ENCODE measurements at regions not wholly inside any gene's neighbourhood (a gene's known extent, or its start where the extent isn't known, plus 50 kb on each side); places are given as distances from the start of the nearest gene placed in this dataset.
"Not testable (repeated sequence)": the region's sequence is repeated elsewhere in the genome, so short reads cannot be mapped to it uniquely, and the experiment has no call there.

DNA sequence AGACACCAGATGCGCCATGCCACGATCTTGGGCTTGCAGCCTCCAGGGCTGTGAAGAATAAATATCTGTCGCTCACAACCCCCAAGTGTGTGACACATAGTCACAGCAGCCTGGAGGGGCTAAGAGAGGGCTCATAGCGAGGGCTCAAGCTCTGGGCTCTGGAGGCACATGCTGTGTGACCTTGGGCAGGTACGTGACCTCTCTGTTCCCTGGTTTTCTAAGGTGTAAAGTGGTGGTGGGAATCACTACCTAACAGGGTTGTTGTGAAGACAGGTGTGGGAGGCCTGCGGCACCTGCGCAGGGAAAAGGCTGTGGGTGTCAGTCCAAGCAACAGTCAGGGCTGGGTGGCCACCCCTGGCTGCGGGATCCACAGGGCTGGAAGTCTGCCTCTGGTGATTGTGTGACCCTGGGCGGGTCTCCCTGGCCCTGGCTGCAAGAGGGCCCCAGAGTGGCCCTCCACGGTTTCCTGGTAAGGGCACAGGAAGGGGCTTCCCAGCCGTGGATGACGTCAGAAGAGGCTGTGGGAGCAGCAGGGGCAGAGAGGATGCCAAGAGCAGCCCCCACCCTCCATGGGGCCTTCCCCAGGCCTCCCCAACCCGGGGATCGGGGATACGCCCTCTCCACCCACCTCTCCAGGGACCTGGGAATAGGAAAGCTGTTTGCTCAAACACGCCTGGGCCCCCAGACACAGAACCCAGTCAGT, 218.8 kb upstream of the SGCG start:
- DNase-seq (ENCODE audit: low read depth, low spot score): no peak

DNA sequence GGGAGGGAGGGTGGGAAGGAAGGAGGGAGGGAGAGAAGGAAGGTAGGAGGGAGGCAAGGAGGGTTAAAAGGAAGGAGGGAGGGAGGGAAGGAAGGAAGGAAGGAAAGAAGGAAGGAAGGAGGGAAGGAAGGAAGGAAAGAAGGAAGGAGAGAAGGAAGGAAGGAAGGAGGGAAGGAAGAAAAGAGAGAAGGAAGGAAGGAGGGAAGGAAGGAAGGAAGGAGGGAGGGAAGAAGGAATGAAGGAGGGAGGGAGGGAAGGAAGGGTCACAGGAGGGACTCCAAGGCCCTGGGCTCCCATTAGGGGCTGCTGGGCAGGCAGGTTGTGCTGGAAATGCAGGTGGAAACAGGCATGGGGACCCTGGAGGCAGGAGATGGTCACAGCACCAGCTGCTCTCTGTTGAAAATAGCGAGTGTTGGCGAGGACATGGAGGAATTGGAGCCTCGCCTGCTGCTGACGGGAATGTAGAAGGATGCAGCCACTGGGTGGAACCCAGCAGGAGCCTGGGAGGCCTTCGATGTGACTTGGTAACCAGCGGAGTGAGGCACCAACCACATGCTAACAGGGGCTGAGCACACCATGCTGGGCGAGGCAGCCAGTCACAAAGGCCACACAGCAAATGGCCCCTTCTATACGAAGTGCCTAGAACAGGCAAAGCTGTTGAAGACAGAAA, 217.3 kb upstream of the SGCG start:
- not testable (repeated sequence) for DNase-seq (ENCODE audit: low read depth, low spot score)

DNA sequence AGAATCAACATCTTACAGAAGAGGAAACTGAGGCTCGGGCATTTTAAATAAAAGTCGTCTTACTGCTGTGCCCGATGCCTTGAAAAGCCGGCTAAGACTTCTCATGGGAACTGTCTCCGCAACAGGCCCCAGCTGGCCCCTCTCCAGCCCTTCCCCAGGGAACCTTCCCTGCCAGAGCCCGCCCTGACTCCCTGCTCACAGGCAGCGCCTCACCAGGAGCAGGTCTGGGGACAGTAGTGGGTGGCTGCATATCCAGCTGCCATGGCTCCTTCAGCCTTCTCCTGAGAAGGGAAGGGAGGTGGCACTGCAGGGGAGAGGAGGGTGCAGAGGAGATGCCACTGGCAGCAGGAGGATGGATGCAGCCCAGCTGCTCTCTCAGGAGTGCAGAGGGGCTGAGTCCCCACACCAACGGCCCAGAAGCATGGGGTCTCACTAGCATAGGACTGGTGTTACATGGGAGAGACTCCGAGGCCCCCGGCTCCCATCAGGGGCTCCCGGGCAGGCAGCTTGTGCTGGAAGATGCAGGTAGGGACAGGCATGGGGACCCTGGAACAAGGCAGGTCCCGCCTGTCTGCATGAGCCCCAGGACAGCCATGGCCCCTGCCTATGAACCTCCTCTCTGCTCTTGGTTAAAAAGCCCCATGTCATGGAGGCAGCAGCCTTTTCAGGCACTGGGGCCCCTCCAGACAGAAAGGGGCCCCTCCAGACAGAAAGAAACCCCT, 216.4 kb upstream of the SGCG start:
- DNase-seq (ENCODE audit: low read depth, low spot score): no peak

DNA sequence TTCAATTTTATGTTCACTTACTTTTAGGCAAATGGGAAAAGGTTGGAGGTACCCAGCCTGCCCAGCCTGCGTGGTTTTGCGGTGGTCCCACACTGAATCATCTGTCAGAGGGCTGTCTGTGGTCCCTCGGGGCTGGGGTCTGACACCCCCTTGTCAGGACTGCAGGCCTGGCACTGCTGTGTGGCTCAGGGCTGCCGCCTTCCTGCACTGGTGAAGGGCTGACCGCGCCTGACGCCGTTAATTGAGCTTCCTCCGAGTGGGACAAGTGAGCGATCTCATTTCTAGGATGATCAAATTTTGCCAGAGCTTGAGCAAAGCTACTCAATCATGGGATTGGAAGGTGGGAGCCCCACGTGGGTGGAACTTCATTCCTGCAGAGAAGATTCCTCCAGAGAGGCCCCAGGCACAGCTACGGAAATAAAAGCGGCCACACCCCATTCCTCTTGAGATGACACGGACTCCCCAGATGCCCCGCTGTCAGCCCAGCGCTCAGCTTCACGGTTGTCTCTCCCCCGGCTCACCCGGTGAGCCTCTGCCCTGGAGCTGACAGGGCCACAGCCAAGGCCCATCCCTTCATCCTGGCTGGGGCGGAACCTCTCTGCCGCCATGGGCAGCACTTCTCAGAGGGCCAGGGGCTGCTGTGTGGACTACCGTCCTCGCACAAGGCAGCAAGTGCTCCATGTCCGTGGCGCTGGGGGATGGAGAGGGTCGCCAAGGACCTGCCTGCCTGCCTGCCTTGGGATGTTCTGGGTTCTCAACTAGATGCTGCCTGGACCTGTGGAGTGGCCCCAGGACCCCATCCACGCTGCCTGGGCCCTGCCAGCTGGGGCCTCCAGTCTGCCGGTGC, 215.5 kb upstream of the SGCG start:
- not testable (repeated sequence) for DNase-seq (ENCODE audit: low read depth, low spot score)

DNA sequence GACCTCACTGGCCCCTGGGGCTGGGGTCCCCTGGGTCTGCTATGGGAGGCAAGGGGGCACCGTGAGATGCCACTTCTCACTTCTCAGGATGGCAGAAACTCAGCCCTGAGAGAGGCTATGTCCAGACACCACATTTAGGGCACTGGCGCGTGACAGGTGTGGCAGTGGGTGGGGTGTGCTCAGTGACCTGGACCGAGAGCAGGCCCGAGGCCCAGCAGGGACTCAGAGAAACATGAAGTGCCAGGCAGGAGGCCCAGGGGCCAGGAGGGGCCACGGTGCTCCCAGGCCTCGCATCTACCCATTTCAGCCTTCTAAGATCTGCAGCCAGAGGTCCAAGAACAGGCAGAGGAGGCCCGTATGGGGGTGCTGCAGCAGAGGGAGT, 214.9 kb upstream of the SGCG start:
- not testable (repeated sequence) for DNase-seq (ENCODE audit: low read depth, low spot score)

DNA sequence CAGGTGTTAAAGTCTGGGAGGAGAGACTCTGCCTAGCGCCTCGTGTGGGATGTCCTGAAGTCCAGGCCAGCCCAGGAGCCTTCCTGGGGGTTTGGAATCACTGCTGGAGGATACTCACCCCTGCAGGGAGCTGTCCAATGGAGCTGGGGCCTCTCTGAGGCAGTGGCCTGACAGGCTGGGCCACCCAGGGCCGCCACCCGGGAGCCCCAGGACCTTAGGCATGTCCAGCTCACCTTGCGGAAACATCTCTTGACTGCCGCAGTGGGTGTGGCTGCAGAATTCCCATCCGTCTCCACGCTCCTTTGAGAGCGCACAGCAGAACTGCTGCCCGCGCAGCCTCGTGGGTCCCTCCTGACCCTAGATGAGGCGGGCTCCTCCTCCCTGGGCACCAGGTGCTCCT, 214.0 kb upstream of the SGCG start:
- DNase-seq (ENCODE audit: low read depth, low spot score): not testable (repeated sequence)

DNA sequence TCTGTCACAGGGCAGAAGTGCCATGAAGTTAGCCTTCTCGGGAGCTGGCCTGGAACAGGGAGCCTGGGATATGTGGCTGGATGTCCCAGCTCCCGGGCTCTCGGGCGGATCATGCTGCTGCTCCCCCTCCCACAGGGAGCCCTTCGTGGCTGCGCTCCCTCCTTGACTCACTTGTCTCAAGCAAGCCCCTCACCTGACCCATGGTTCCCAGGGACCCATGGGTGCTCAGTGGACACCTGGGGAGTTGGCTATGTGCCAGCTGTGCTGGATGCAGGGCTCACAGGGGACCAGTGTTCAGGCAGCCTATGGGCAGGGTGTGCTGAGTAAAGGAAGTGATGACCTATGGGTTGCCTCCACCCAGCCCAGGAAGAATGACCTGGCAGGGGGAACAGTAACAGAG, 213.1 kb upstream of the SGCG start:
- DNase-seq (ENCODE audit: low read depth, low spot score): no peak

DNA sequence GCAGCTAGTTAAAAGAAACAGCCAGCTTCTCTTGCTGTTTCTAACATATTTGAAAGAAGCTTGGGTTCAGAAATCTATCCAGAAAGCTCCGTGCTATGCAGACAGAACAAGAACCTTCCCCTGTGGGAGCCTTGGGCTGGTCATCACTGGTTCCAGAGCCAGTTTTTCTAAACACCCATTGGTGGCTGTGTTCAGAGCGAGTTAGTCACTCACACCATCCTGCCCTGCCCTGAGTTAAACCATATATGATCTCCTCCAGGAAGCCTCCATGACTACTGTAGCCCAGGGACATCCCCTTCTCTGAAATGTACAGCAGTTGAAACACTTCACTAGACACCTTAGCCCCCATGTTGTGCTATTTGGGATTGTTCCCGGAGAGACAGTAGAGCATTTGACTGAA, 200.8 kb upstream of the SGCG start:
- no peak for DNase-seq (ENCODE audit: low read depth, low spot score)

DNA sequence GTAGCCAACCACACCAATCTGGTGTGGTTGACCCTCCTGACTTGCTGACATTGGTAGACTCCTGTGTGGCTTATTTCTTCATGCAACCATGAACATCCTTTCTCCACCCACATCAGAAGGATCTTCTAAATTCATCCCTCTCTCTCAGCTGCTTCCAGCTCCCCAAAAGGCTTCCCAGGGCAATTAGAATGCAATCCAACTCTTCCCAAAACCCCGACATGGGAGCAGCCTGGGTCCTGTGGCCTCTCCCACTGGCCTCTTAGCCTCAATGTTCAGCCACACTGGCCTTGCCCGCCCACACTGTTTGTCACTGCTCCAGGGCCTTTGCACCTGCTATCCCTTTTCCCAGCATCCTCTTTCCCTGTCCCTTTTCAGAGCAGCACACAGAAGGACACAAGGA, 199.8 kb upstream of the SGCG start:
- DNase-seq (ENCODE audit: low read depth, low spot score): no peak

DNA sequence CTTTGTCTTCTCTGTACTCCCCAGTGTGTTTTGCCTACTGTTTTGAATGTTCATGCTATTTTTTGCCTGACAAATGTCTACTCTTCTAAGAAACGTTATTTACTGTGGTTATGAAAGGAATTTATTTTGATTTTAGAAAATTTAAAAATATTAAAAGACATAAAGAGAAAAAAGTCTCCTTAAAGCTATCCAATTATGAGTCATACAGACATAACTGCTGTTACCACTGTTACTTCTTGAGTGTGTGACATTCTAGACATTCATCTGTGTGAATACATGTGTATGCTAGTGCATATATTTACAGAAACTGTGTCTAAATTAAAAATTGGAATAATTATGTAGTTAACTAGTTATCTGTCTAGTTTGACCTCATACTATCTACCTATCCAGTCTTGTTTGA, 187.6 kb upstream of the SGCG start:
- DNase-seq (ENCODE audit: low read depth, low spot score): no peak

DNA sequence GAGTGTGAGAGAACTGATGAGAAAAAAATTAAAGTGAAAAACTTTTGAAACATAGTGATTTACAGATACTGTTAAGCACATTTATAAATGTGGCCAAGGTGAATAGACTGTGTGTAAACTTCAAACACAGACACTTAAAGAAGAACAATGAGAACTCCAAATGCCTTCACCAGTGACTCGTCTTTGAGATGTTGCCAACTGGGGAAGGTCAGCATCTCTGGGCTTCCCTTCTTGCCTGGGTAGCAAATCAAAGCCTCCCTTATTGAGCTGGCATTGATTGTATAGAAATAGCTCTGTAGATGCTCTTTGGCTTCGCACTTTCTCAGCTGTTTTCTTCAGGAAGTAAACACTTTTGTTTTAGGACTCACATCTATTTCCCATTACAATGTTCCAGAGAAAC, 177.3 kb upstream of the SGCG start:
- no peak for DNase-seq (ENCODE audit: low read depth, low spot score)

DNA sequence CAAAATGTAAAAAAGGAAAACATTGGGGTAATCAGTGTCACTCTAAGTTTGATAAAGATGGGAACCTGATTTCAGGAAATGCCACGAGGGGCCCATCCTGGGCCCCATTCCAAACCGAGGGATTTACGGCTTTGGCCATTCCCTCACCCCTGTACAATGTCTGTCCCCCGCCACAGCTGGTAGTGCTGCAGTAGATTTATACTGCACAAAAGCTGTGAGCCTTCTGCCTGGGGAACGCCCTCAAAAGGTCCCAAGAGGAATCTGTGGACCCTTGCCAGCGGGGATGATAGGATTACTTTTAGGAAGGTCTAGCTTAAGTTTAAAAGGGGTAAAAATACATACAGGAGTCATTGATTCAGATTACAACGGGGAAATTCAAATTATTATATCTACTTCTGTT, 173.4 kb upstream of the SGCG start:
- DNase-seq (ENCODE audit: low read depth, low spot score): no peak

DNA sequence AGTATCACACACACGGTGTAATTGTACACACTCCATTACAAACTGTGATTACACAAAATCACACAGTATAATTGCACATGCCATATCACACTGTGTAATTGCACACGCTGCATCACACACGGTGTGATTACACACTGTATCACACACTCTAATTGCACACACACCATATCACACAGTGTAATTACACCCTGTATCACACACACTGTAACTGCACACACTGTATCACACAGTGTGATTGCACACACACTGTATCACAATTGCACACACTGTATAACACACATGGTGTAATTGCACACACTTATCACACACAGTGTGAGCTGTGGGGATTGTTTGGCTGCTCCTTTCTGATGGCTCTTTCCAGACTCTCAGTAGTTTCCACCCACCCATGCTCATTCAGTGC, 162.6 kb upstream of the SGCG start:
- no peak for DNase-seq (ENCODE audit: low read depth, low spot score)

DNA sequence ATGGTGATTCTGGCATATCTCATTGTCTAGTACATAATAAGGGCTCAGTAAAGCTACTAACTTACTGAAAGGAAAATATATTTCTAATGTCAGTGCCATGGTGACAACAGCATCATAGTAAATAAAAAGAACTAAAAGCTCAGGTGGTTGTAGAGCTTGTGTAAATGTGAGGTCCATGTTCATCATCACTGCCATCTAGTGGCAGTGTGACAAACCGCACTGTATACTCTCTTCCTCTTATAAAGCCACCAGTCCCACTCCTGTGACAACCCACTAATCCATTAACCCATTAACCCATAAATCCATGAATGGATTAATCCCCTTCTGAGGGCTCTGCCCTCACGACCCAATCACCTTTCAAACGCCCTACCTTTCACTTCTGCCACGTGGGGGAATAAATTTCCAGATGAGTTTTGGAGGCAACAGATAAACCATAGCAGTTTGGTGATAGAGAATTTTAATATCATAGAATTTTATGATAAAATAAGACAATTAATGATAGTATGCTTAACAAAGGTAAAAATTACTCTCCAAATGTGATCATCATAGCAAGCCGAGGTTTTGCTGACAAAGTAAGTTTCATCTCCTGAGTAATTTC, 160.4 kb upstream of the SGCG start:
- DNase-seq (ENCODE audit: low read depth, low spot score): peak; percentile 7

DNA sequence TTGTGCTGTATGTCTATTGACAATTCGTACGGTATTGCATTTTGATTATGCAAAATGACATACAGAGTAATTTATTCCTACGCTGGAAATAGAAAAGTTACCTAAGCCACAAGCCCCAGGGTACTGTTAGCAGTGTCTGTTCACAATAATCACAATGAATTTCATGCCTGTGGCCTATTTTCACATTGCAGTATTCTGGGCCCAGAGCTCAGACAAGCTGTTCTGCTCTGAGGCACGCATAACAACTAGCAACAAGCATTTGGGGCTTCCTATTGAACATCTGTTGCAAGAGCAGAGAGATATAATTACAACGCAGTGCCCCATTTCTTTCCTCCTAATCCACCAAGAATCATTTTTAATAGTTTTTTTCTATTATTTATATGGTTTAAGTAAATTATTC, 158.9 kb upstream of the SGCG start:
- DNase-seq (ENCODE audit: low read depth, low spot score): no peak

DNA sequence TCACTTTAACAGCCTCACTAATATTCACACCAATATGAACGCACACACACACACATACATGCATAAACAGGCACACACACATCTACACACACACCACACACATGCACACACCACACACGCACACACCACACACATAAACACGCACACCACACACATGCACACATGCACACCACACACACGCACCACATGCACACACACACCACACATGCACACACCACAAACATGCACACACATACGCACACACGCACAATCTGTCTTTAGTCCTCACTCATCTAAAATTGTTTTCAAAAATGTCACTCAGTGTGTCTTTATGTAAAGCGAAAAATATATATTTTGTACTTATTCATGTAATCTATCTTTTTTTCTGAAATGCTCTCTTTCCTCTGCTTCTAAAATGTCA, 158.1 kb upstream of the SGCG start:
- no peak for DNase-seq (ENCODE audit: low read depth, low spot score)

DNA sequence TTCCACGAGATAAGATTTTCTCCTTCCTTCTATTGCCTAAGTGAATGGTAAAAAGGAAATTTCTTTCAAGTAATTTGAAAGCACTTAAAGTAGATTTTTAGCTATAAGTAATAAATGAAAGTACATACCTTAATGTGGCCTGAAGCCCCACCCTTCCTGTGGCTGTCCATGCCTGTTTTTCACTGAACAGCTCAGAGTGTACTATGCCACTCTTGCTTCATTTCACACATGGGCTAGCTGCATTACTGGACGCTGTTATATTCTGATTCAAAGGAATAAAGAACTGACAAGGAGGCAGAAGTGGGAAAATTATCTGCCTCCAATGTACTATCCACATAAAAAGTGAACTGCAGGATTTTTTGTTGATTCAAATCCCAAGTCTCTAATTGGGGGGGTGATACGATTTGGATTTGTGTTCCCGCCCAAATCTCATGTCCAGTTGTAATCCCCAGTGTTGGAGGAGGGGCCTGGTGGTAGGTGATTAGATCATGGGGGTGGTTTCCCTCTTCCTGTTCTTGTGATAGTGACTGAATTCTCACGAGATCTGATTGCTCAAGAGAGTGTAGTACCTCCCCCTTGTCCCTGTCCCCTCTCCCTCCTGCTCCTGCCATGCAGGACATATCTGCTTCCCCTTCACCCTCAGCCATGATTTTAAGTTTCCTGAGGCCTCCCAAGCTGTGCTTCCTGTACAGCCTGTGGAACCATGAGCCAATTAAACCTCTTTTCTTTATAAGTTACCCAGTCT, 154.7 kb upstream of the SGCG start:
- no peak for DNase-seq (ENCODE audit: low read depth, low spot score)

DNA sequence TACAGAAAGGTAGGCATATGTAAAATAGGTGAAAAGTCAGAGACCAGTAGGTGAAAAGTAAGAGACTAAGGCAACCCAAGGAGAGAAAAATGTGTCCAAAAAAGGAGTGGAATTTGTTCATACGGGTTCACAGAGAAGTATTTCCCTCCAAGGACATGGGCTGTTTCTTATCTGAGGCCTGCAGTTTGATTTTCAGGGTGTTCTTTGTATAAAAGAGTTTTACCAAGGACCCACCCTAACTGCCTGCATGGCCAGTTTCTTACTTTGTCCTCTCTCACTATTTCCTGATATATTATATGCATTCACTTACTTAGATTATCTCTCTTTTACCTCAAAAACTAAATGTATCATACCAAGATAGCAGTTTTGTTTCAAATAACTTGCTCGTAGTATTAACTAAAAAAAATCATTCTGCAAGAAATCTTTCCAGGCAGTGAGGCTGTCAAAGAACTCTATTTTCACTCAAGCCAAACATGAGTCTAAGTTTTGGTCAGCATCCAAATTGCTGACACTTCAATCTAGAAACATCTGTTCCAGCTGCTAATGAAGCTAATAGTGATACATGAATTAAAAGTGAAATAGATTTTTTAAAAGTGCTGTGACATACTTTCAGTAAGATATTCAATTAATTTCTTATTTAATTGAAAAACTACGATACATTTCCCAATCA, 141.4 kb upstream of the SGCG start:
- DNase-seq (ENCODE audit: low read depth, low spot score): no peak

DNA sequence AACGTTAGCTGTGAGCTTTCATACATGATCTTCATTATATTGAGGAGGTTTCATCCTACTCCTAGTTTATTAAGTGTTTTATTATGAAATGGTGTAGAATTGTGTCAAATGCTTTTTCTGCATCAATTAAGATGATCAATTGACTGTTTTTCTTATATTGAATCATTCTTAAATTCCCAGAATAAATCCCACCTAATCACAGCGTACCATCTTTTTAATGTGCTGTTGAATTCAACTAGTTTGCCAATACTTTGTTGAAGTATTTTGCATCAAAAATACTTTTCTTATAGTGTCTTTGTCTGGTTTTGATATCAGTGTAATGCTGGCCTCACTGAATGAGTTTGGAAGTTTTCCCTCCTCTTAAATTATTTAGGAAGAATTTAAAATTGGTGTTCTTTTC, 138.6 kb upstream of the SGCG start:
- DNase-seq (ENCODE audit: low read depth, low spot score): no peak

DNA sequence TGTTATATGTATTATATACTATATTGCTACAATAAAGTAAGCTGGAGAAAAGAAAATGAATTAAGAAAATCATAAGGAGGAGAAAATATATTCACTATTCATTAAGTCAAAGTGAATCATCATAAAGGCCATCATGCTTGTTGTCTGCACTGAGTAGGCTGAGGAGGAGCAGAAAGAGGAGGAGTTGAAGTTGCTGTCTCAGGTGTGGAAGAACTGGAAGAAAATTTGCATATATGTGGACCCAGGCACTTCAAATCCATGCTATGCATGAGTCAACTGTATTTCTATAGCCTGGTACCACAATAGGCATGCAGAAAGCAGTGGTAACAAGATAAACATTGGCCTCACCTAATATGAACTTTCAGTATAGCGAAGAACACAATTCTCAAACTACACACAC, 135.9 kb upstream of the SGCG start:
- no peak for DNase-seq (ENCODE audit: low read depth, low spot score)

Data from pulmonary artery endothelial cell (primary cell).